Endothelial cell (in vitro differentiated cells): ENCODE measurements at regions not wholly inside any gene's neighbourhood (a gene's known extent, or its start where the extent isn't known, plus 50 kb on each side); places are given as distances from the start of the nearest gene placed in this dataset.

ENCODE experiments used
- DNase-seq: peaks from one replicate; pipeline ENCODE4 v3.0.0; 2021; ENCODE audit warnings: low spot score
- H3K27ac Mint-ChIP-seq: one replicate; pipeline ENCODE4 v1.8.0; 2021; ENCODE audit warnings: mixed read lengths, inconsistent platforms; ENCODE audit not compliant: unreplicated experiment
- H3K27me3 Mint-ChIP-seq: one replicate; pipeline ENCODE4 v1.8.0; 2021; ENCODE audit warnings: mild to moderate bottlenecking, moderate library complexity, mixed read lengths, inconsistent platforms; ENCODE audit not compliant: unreplicated experiment
- H3K36me3 Mint-ChIP-seq: one replicate; pipeline ENCODE4 v1.8.0; 2021; ENCODE audit warnings: mild to moderate bottlenecking, low read depth, mixed read lengths, inconsistent platforms; ENCODE audit not compliant: unreplicated experiment
- H3K4me1 Mint-ChIP-seq: one replicate; pipeline ENCODE4 v1.8.0; 2021; ENCODE audit warnings: mild to moderate bottlenecking, mixed read lengths, inconsistent platforms; ENCODE audit not compliant: unreplicated experiment
- H3K4me3 Mint-ChIP-seq: one replicate; pipeline ENCODE4 v1.8.0; 2021; ENCODE audit warnings: mild to moderate bottlenecking, mixed read lengths, inconsistent platforms; ENCODE audit not compliant: unreplicated experiment
- H3K9me3 Mint-ChIP-seq: one replicate; pipeline ENCODE4 v1.8.0; 2021; ENCODE audit warnings: mixed read lengths, inconsistent platforms; ENCODE audit not compliant: unreplicated experiment
- CTCF ChIP-seq: fragments of 200-600 bp; sonication (generic); IDR thresholded peaks from one replicate; pipeline ENCODE4 v1.5.0; 2021; ENCODE audit warnings: antibody characterized with exemption; ENCODE audit not compliant: unreplicated experiment

GRCh38 chr1:199508653-199509052 is 518.9 kb upstream of the NR5A2 start:
- H3K36me3 Mint-ChIP-seq, result no peaks in the 10 kb centered on the region
- no peak for TF ChIP-seq CTCF
- H3K27me3 Mint-ChIP-seq, result no peaks in the 10 kb centered on the region
- no peaks in the 10 kb centered on the region for H3K4me1 Mint-ChIP-seq
- no peak overlapping the region for H3K4me3 Mint-ChIP-seq
- DNase-seq, result no peak
- no peaks in the 10 kb centered on the region for H3K9me3 Mint-ChIP-seq
- no peak overlapping the region for H3K27ac Mint-ChIP-seq

DNA sequence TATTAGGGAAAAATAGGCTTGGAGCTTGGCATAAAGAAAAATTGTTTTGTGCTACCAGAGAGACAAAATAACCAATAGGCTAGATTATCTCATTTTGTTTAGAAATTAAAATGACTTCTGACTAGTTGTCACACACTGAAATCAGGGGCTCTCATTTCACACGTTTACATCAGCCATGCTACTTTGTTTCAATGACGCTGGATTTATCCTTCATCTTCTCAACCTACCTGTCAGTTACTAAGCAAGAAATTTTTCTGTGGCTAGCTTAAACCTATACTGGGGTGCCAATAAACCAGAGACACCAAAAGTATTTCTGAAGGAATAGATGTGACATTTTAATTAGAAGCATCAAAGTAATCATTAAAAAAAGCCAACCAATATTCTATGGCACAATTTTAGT is 518.1 kb upstream of the NR5A2 start:
- Mint-ChIP-seq H3K9me3 (no peaks in the 10 kb centered on the region), H3K36me3 (no peaks in the 10 kb centered on the region)

DNA sequence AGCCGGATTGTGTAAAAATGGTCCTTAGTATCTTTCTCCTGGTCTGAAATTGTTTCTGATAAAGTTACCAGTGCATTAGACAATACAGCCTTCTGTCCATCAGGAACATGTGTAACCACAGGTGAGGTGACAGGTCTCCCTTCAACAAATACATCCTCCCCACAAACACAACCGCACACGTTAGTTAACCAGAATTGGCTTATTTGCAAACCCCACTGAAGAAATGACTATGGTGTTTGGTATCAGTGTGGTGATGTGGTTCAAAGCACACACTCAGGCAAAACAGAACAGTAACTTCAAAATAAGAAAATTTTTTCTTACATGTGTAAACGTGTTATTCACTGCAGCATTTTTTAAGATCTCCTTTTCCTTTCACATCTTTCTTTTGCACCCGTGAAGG is 517.2 kb upstream of the NR5A2 start:
- no peaks in the 10 kb centered on the region for H3K4me1 Mint-ChIP-seq
- DNase-seq, result no peak
- H3K4me3 Mint-ChIP-seq, result no peak overlapping the region
- H3K27ac Mint-ChIP-seq, result no peak overlapping the region
- no peak for TF ChIP-seq CTCF
- H3K9me3 Mint-ChIP-seq, result no peaks in the 10 kb centered on the region
- no peaks in the 10 kb centered on the region for H3K27me3 Mint-ChIP-seq
- no peaks in the 10 kb centered on the region for H3K36me3 Mint-ChIP-seq

More for the DNA sequence above, 518.1 kb upstream of the NR5A2 start:
- DNase-seq, result no peak
- Mint-ChIP-seq H3K27me3 (no peaks in the 10 kb centered on the region), H3K4me1 (no peaks in the 10 kb centered on the region), H3K4me3 (no peak overlapping the region), H3K27ac (no peak overlapping the region)
- no peak for TF ChIP-seq CTCF

- H3K4me3 Mint-ChIP-seq, result no peak overlapping the region
- no peaks in the 10 kb centered on the region for H3K9me3 Mint-ChIP-seq
- H3K4me1 Mint-ChIP-seq, result no peaks in the 10 kb centered on the region
- no peak for DNase-seq
- H3K36me3 Mint-ChIP-seq, result no peaks in the 10 kb centered on the region
- no peak overlapping the region for H3K27ac Mint-ChIP-seq
- H3K27me3 Mint-ChIP-seq, result no peaks in the 10 kb centered on the region
- TF ChIP-seq CTCF, result no peak
These were observed 515.3 kb upstream of the NR5A2 start for GRCh38 chr1:199512037-199512710.

GRCh38 chr1:199515261-199515660 is 512.2 kb upstream of the NR5A2 start:
- no peak for DNase-seq
- Mint-ChIP-seq H3K9me3 (no peaks in the 10 kb centered on the region), H3K27ac (no peak overlapping the region), H3K4me1 (no peaks in the 10 kb centered on the region), H3K27me3 (no peaks in the 10 kb centered on the region), H3K4me3 (no peak overlapping the region), H3K36me3 (no peaks in the 10 kb centered on the region)
- TF ChIP-seq CTCF, result no peak
